ENCODE measurements at regions not wholly inside any gene's neighbourhood (a gene's known extent, or its start where the extent isn't known, plus 50 kb on each side); places are given as distances from the start of the nearest gene placed in this dataset.

GRCh38 chr10:89959433-89960110, 258.2 kb downstream of the KIF20B start:
- TF ChIP-seq USF1 (CRISPR knock-in tag; IDR thresholded peaks at IDR 0.05) (no peak), CTCF (IDR thresholded peaks at IDR 0.05) (no peak), MAX (CRISPR knock-in tag; IDR thresholded peaks at IDR 0.05) (no peak), USF2 (CRISPR knock-in tag; IDR thresholded peaks at IDR 0.05) (no peak), PREB (CRISPR knock-in tag; IDR thresholded peaks at IDR 0.05; ENCODE audit: borderline replicate concordance) (no peak), TP53 (CRISPR knock-in tag; IDR thresholded peaks at IDR 0.05) (no peak), SP1 (CRISPR knock-in tag; conservative IDR thresholded peaks at IDR 0.05) (no peak), CREB1 (CRISPR knock-in tag; IDR thresholded peaks at IDR 0.05) (no peak), AFF4 (CRISPR knock-in tag; IDR thresholded peaks at IDR 0.05; ENCODE audit: borderline replicate concordance) (no peak)

All from WTC11 (cell line).